LoVo (cell line): ENCODE measurements at regions not wholly inside any gene's neighbourhood (a gene's known extent, or its start where the extent isn't known, plus 50 kb on each side); places are given as distances from the start of the nearest gene placed in this dataset.
"Not testable (repeated sequence)": the region's sequence is repeated elsewhere in the genome, so short reads cannot be mapped to it uniquely, and the experiment has no call there.

Experiments used
- DNase-seq: peaks from one replicate; pipeline ENCODE4 v3.0.0-alpha.2; 2016; ENCODE audit warnings: low spot score

GRCh38 chr3:72536206-72536877 is 311.9 kb downstream of the SHQ1 start:
- DNase-seq, result no peak

GRCh38 chr3:72535772-72536171 is 312.5 kb downstream of the SHQ1 start:
- DNase-seq, result no peak

- no peak for DNase-seq
These were observed 314.4 kb downstream of the SHQ1 start for GRCh38 chr3:72533591-72534473.

GRCh38 chr3:72530426-72530825 is 317.8 kb downstream of the SHQ1 start:
- DNase-seq, result no peak

- DNase-seq, result no peak
These were observed 319.2 kb downstream of the SHQ1 start for GRCh38 chr3:72529081-72529480.

GRCh38 chr3:72523429-72524151 is 324.7 kb downstream of the SHQ1 start:
- DNase-seq, result peak; percentile 46

GRCh38 chr3:72520690-72521308 is 327.4 kb downstream of the SHQ1 start:
- DNase-seq, result peak; percentile 34

- DNase-seq, result no peak
These were observed 328.2 kb downstream of the SHQ1 start for GRCh38 chr3:72519946-72520604.

- DNase-seq, result peak; percentile 7
These were observed 330.3 kb downstream of the SHQ1 start for GRCh38 chr3:72517921-72518424.

- DNase-seq, result peak; percentile 42
These were observed 330.9 kb downstream of the SHQ1 start for GRCh38 chr3:72517336-72517735.

- DNase-seq, result no peak
These were observed 331.9 kb downstream of the SHQ1 start for GRCh38 chr3:72516361-72516760.

- no peak for DNase-seq
These were observed 332.3 kb downstream of the SHQ1 start for GRCh38 chr3:72515941-72516340.

- DNase-seq, result no peak
These were observed 333.0 kb downstream of the SHQ1 start for GRCh38 chr3:72515281-72515680.

GRCh38 chr3:72510247-72510646 is 338.0 kb downstream of the SHQ1 start:
- DNase-seq, result no peak

GRCh38 chr3:72505539-72506405 is 342.5 kb downstream of the SHQ1 start:
- DNase-seq, result no peak

- not testable (repeated sequence) for DNase-seq
These were observed 350.7 kb downstream of the SHQ1 start for GRCh38 chr3:72497501-72497900.

- no peak for DNase-seq
These were observed 352.1 kb downstream of the SHQ1 start for GRCh38 chr3:72496051-72496670.

GRCh38 chr3:72494626-72495025 is 353.6 kb downstream of the SHQ1 start:
- no peak for DNase-seq

- no peak for DNase-seq
These were observed 354.1 kb downstream of the SHQ1 start for GRCh38 chr3:72494130-72494529.

- peak; percentile 50 for DNase-seq
These were observed 356.0 kb downstream of the SHQ1 start for GRCh38 chr3:72492240-72492639.
